Neural cell (in vitro differentiated cells): ENCODE measurements at regions not wholly inside any gene's neighbourhood (a gene's known extent, or its start where the extent isn't known, plus 50 kb on each side); places are given as distances from the start of the nearest gene placed in this dataset.

ENCODE experiments used
- H2AFZ ChIP-seq: fragments of 200-600, 300-800 bp; sonication (generic), shearing (Covaris generic); 2 replicates; pipeline ENCODE4 v1.6.0; 2014; ENCODE audit warnings: low read depth, mild to moderate bottlenecking, antibody characterized with exemption, low read length, moderate library complexity
- H3F3A ChIP-seq: fragments of 200-600 bp; shearing (Covaris generic); 2 replicates; pipeline ENCODE4 v1.6.1; 2016; ENCODE audit warnings: mild to moderate bottlenecking, moderate library complexity, mixed read lengths, antibody characterized with exemption, low read length; ENCODE audit not compliant: insufficient read depth, poor library complexity, severe bottlenecking
- H3K27ac ChIP-seq: fragments of 200-600, 300-800 bp; sonication (generic), shearing (Covaris generic); 2 replicates; pipeline ENCODE4 v1.5.1; 2014; ENCODE audit warnings: mild to moderate bottlenecking, low read length, moderate library complexity
- H3K27me3 ChIP-seq: fragments of 300-800, 200-600 bp; sonication (generic), shearing (Covaris generic); 2 replicates; pipeline ENCODE4 v1.6.0; 2014; ENCODE audit warnings: mild to moderate bottlenecking, low read depth, low read length, moderate library complexity; ENCODE audit not compliant: insufficient read depth
- H3K36me3 ChIP-seq: fragments of 300-800, 200-600 bp; sonication (generic), shearing (Covaris generic); 2 replicates; pipeline ENCODE4 v1.5.1; 2014; ENCODE audit warnings: mild to moderate bottlenecking, antibody characterized with exemption, low read length, moderate library complexity; ENCODE audit not compliant: insufficient read depth
- H3K4me2 ChIP-seq: fragments of 300-800, 200-600 bp; sonication (generic), shearing (Covaris generic); 2 replicates; pipeline ENCODE4 v1.6.0; 2014; ENCODE audit warnings: mild to moderate bottlenecking, low read length
- H3K4me3 ChIP-seq: fragments of 300-800, 200-600 bp; sonication (generic), shearing (Covaris generic); 2 replicates; pipeline ENCODE4 v1.5.1; 2014; ENCODE audit warnings: mild to moderate bottlenecking, low read length, moderate library complexity
- H3K79me2 ChIP-seq: fragments of 200-600 bp; shearing (Covaris generic); replicated peaks from 2 replicates; pipeline ENCODE4 v1.6.0; 2014; ENCODE audit warnings: mild to moderate bottlenecking, low read length, moderate library complexity; ENCODE audit not compliant: insufficient read depth
- H3K9ac ChIP-seq: fragments of 300-800, 200-600 bp; sonication (generic), shearing (Covaris generic); 2 replicates; pipeline ENCODE4 v1.6.1; 2016; ENCODE audit warnings: mild to moderate bottlenecking, low read length, mixed read lengths
- H3K9me2 ChIP-seq: fragments of 200-600 bp; shearing (Covaris generic); 2 replicates; pipeline ENCODE4 v1.6.1; 2016; ENCODE audit warnings: mild to moderate bottlenecking, low read length, mixed read lengths; ENCODE audit not compliant: insufficient read depth
- H3K9me3 ChIP-seq: fragments of 200-600, 300-800 bp; sonication (generic), shearing (Covaris generic); 2 replicates; pipeline ENCODE4 v1.6.1; 2016; ENCODE audit warnings: mild to moderate bottlenecking, mixed run types, low read length, moderate library complexity, mixed read lengths
- H4K20me1 ChIP-seq: fragments of 200-600 bp; shearing (Covaris generic); 2 replicates; pipeline ENCODE4 v1.6.1; 2016; ENCODE audit warnings: mild to moderate bottlenecking, mixed run types; ENCODE audit not compliant: insufficient read depth
- CTCF ChIP-seq: fragments of 450-650 bp; IDR thresholded peaks from 2 replicates; pipeline ENCODE4 v1.5.1; 2014; ENCODE audit warnings: antibody characterized with exemption, mild to moderate bottlenecking, moderate library complexity; ENCODE audit not compliant: poor library complexity, severe bottlenecking
- EP300 ChIP-seq: fragments of 450-650 bp; conservative IDR thresholded peaks from 2 replicates; pipeline ENCODE4 v1.6.1; 2014; ENCODE audit warnings: antibody characterized with exemption, mild to moderate bottlenecking, moderate library complexity; ENCODE audit not compliant: poor library complexity, severe bottlenecking
- EZH2 ChIP-seq: fragments of 200-600, 300-800 bp; shearing (Covaris generic), sonication (generic); IDR thresholded peaks from 2 replicates; pipeline ENCODE4 v1.6.1; 2014; ENCODE audit warnings: antibody characterized with exemption, low read length, borderline replicate concordance, mild to moderate bottlenecking; ENCODE audit not compliant: insufficient read depth, poor library complexity, severe bottlenecking
- MXI1 ChIP-seq: fragments of 450-650 bp; conservative IDR thresholded peaks from 2 replicates; pipeline ENCODE4 v1.6.1; 2014; ENCODE audit warnings: antibody characterized with exemption, mild to moderate bottlenecking; ENCODE audit not compliant: poor library complexity, severe bottlenecking
- POLR2AphosphoS5 ChIP-seq: IDR thresholded peaks from 2 replicates; pipeline ENCODE4 v1.6.1; 2012
- RAD21 ChIP-seq: fragments of 450-650 bp; conservative IDR thresholded peaks from 2 replicates; pipeline ENCODE4 v1.6.1; 2014; ENCODE audit warnings: antibody characterized with exemption, mild to moderate bottlenecking, moderate library complexity
- REST ChIP-seq: IDR thresholded peaks from 2 replicates; pipeline ENCODE4 v1.6.1; 2012; ENCODE audit warnings: borderline replicate concordance
- SMC3 ChIP-seq: fragments of 450-650 bp; conservative IDR thresholded peaks from 2 replicates; pipeline ENCODE4 v1.6.1; 2014; ENCODE audit warnings: antibody characterized with exemption, mild to moderate bottlenecking, moderate library complexity; ENCODE audit not compliant: poor library complexity
- TAF1 ChIP-seq: IDR thresholded peaks from 2 replicates; pipeline ENCODE4 v1.6.1; 2012; ENCODE audit warnings: low read depth

- H3K9ac ChIP-seq: no peak overlapping the region
- no peaks in the 10 kb centered on the region for H3K9me3 ChIP-seq
- no peaks in the 10 kb centered on the region for H3K79me2 ChIP-seq
- H3K27ac ChIP-seq: no peak overlapping the region
- H2AFZ ChIP-seq: no peak overlapping the region
- H3F3A ChIP-seq: no peaks in the 10 kb centered on the region
- H3K36me3 ChIP-seq: no peaks in the 10 kb centered on the region
- H3K4me3 ChIP-seq: no peak overlapping the region
- no peaks in the 10 kb centered on the region for H3K9me2 ChIP-seq
- H3K4me2 ChIP-seq: no peak overlapping the region
- no peak for TF ChIP-seq MXI1
- TF ChIP-seq SMC3: no peak
- TF ChIP-seq EP300: no peak
- no peak for TF ChIP-seq RAD21
- no peak for TF ChIP-seq POLR2AphosphoS5
- TF ChIP-seq REST: no peak
- TF ChIP-seq EZH2: no peak
- no peak for TF ChIP-seq CTCF
- no peak for TF ChIP-seq TAF1
- H4K20me1 ChIP-seq: no peaks in the 10 kb centered on the region
- H3K27me3 ChIP-seq: no peaks in the 10 kb centered on the region
Measured at GRCh38 chr6:112761740-112762139, 414.6 kb downstream of the RFPL4B start.

GRCh38 chr6:112764377-112764776, 417.2 kb downstream of the RFPL4B start:
- no peak for TF ChIP-seq EP300
- no peak for TF ChIP-seq CTCF
- no peak for TF ChIP-seq RAD21
- no peak for TF ChIP-seq EZH2
- TF ChIP-seq POLR2AphosphoS5: no peak
- TF ChIP-seq REST: no peak
- TF ChIP-seq MXI1: no peak
- no peak for TF ChIP-seq TAF1
- TF ChIP-seq SMC3: no peak
- H3K9ac ChIP-seq: no peak overlapping the region
- no peaks in the 10 kb centered on the region for H3K9me3 ChIP-seq
- H3K4me3 ChIP-seq: no peak overlapping the region
- no peaks in the 10 kb centered on the region for H3K36me3 ChIP-seq
- no peaks in the 10 kb centered on the region for H3F3A ChIP-seq
- no peak overlapping the region for H3K4me2 ChIP-seq
- no peaks in the 10 kb centered on the region for H4K20me1 ChIP-seq
- H2AFZ ChIP-seq: no peak overlapping the region
- H3K79me2 ChIP-seq: no peaks in the 10 kb centered on the region
- no peaks in the 10 kb centered on the region for H3K9me2 ChIP-seq
- no peak overlapping the region for H3K27ac ChIP-seq
- H3K27me3 ChIP-seq: no peaks in the 10 kb centered on the region
